B cell (primary cell): ENCODE measurements at regions not wholly inside any gene's neighbourhood (a gene's known extent, or its start where the extent isn't known, plus 50 kb on each side); places are given as distances from the start of the nearest gene placed in this dataset.

Source experiments
- EZH2 ChIP-seq: IDR thresholded peaks from 2 replicates; pipeline ENCODE4 v1.6.1; 2012; ENCODE audit warnings: borderline replicate concordance, low read depth, mild to moderate bottlenecking, moderate library complexity, low read length; ENCODE audit not compliant: insufficient read depth, poor library complexity, severe bottlenecking
- TF ChIP-seq, protein P1 (sequence below): fragments of 200-600 bp; IDR thresholded peaks from one replicate; pipeline ENCODE4 v1.8.0; 2022; ENCODE audit warnings: antibody characterized with exemption, mild to moderate bottlenecking

DNA sequence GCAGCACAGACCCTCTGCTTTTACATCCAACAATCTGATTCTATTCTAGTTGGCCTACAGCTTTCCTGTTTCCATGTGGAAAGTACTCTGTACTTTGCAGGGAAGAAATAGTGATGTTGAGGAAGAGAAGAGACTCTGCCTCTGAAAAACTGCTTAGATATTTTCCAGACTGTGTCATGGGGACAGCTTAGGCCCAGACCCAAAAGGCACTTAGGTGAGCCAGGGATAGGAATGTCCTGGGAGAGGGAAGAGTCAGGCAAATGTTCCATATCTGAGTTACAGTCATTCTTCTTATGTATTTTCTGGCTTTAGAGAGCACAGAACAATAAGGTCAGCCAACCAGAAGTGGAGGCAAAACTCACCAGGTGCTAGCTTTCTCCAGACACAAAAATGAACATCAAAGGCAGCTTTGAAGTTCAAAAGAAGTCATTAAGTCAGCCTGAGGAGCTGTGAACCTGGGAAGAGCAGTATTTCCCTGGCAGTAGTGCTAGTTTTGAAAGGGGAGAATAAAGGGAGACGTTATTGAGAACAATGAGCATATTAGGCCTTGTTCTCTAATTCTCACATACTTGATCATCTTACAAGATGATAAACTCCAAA lies 199.7 kb upstream of the LMNTD1 start:
- no peak for TF ChIP-seq EZH2
- TF ChIP-seq, protein P1, sequence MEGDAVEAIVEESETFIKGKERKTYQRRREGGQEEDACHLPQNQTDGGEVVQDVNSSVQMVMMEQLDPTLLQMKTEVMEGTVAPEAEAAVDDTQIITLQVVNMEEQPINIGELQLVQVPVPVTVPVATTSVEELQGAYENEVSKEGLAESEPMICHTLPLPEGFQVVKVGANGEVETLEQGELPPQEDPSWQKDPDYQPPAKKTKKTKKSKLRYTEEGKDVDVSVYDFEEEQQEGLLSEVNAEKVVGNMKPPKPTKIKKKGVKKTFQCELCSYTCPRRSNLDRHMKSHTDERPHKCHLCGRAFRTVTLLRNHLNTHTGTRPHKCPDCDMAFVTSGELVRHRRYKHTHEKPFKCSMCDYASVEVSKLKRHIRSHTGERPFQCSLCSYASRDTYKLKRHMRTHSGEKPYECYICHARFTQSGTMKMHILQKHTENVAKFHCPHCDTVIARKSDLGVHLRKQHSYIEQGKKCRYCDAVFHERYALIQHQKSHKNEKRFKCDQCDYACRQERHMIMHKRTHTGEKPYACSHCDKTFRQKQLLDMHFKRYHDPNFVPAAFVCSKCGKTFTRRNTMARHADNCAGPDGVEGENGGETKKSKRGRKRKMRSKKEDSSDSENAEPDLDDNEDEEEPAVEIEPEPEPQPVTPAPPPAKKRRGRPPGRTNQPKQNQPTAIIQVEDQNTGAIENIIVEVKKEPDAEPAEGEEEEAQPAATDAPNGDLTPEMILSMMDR = no peak
